NCI-H526 (cell line): ENCODE measurements at regions not wholly inside any gene's neighbourhood (a gene's known extent, or its start where the extent isn't known, plus 50 kb on each side); places are given as distances from the start of the nearest gene placed in this dataset.

Experiments used
- DNase-seq, 2 experiments: peaks; one replicate each; lab custom pipeline; 2025; lab: John Stamatoyannopoulos, UW

GRCh38 chr22:22802339-22802970 lies 85.2 kb upstream of the IGLL5 start:
- peak; percentile 24 to 46 for DNase-seq

DNA sequence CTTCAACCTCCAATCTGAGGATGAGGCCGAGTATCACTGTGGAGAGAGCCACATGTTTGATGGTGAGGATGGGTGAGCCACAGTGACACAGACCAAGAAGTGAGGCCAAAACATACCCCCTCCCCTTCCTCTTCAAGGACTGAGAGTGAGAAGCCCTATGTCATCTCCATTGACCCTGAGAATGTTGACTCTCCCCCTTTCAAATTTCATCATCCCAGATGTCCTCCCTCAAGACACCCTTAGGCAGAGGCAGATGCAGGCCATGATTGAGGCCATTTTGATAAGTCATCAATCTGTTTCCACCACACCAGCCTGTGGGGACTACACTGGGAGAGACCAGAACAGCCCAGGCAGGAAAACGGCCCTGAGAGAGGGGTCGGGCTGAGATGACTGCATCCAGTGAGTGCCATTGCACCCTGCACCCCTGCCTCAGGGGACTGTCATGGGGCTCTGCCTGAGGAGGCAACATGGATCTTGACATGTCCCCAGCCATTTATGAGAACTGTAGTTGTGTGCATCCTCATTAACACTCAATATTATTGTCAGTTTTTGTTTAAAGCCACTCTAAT lies 84.2 kb upstream of the IGLL5 start:
- no peak for DNase-seq

DNA sequence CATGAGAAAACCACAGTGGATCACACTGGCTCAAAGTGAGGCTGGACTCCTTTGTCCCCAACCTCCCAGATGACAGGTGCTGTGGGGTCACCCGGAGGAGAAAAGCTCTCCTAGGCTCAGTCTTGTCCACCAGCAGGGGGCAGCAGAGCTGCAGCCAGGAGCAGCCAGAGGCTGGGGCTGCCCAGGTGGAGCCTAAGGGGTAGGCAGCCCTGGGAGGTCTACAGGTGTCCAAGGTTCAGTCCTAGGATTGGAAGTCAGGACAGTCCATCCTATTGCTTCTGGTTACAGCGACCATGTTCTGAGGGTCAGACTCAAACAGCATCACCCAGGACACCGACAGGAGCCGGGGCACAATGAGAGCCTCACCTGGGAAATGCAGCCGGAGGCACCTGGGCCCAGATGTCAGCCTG lies 77.6 kb upstream of the IGLL5 start:
- DNase-seq = peak; percentile 36 to 76

DNA sequence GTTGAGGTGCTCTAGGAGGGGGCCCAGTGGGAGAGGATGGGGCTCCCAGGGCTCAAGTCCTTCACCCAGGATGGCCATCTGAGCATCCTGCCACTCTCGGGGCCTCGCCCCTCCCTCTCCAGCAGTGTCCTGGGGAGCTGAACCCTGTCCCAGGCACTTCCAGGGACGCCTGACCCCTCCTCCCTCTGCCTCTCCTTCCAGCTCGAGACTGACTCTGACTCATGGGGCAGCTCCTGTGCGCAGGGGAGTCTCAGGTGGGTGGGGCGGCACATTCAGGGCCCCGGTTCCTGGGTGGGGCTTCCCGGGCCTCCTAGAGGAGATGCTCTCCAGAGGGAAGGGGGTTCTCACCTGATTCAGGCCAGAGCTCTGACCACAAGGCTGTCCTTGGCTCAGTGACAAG lies 77.1 kb upstream of the IGLL5 start:
- DNase-seq = no peak

DNA sequence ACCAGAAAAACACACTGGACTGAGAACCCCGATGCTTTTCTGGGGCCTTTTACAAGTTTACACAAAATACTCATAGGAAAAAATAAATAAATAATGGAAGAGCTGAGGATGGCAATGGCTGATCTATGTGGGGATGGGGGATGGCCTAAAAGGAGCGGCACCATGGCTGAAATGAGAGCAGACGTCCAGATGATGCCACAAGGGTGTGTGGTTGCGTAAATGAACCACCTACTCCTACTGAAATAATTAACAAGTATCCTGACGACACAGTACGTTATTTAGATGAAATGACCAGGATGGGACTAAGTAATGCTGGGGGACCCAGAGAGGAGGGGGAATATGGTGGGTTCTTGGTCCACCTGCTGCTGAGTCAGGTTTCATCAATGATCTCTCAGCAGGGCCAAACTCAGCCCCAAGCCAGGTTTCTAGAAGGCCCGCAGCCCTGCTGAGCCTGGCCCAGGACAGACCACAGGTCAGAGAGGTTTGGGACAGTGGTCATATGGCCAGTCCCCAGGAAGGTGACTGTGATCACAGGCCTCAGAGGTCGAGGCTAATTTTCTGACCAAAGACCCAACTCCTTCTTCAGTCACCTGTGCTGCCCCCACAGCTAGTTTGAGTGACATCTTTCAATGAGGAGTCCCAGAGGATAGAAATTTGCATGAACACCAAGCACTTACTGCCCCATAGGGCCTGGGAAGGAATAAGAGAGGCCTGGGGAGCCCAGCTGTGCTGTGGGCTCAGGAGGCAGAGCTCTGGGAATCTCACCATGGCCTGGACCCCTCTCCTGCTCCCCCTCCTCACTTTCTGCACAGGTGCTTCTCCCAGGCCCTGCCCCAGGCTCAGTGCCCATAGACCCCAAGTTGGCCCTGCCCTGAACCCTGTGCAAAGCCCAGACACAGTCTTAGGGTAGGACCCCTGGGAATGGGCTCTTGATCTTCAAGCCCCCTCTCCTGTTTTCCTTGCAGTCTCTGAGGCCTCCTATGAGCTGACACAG lies 76.3 kb upstream of the IGLL5 start:
- DNase-seq = peak in 1 of 2 experiments; percentile 77

DNA sequence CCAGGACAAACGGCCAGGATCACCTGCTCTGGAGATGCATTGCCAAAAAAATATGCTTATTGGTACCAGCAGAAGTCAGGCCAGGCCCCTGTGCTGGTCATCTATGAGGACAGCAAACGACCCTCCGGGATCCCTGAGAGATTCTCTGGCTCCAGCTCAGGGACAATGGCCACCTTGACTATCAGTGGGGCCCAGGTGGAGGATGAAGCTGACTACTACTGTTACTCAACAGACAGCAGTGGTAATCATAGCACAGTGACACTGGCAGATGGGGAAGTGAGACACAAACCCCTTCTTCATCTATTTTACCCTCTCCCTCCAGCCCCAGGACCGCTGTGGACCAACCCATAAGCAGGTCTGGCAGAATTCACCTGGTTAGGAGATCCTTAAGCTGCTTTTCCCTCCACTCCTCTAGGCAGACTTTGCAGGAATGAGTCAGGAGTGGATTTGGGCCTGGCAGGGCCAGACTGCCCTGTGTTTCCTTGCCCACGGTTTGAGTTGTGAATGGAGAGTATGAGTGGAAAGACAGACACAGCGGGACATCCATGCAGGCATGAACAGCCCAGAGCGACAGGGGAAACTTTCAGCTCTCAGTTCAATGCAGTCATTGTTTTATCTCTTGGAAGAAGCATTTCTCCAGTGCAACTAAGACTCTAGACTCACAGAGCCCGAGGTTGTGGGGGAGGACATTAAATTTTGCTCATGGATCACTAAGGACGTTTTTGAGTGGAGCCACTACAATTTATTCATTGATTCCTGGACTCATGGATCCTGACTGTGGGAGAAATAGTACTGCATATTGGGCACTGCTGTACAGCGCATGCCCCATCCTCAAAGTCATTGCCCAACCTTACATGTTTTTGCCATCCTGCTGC lies 75.3 kb upstream of the IGLL5 start:
- no peak for DNase-seq

DNA sequence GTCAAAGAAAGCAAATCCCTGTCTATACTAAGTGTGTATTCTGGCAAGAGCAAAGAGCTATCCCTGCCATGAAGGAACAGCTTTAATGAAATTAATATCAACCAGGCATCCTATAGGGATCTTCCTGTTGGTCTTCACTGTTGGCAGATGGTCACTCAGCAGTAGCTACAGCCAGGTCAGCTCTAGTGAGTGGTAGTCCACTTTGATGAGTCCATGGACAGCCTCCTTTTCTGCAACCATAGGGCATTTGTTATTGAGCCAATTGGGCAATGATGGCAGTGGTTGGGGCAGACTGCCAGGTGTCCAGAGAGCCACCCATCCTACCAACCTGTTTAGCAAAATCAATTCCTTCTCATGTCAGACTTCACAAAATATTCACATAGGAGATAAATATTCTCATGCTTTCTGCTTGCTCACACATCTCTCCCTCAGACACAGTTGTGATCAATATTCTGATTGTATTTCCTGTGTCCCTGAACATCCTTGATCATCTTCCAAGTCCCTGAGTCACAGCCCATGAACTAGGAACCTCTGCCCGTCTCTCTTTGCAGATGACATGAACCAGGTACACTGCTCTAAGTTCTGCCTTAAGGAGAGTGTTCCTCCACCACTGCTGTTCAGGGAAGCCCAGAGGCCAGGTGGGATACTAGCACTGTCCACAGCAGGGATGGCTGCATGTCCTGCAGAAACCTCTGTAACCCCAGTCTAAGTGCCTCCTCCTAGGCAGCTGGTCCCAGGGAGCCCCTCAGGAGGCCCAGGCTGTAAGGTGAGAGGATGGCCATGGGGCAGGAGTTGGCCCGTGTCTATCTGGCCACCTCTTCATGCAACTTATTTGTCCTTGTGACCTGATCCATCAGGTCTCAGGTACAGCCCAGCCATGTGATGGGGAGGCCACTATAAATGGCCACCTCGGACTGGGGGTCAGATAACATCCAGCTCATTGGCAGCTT lies 74.2 kb upstream of the IGLL5 start:
- no peak for DNase-seq

DNA sequence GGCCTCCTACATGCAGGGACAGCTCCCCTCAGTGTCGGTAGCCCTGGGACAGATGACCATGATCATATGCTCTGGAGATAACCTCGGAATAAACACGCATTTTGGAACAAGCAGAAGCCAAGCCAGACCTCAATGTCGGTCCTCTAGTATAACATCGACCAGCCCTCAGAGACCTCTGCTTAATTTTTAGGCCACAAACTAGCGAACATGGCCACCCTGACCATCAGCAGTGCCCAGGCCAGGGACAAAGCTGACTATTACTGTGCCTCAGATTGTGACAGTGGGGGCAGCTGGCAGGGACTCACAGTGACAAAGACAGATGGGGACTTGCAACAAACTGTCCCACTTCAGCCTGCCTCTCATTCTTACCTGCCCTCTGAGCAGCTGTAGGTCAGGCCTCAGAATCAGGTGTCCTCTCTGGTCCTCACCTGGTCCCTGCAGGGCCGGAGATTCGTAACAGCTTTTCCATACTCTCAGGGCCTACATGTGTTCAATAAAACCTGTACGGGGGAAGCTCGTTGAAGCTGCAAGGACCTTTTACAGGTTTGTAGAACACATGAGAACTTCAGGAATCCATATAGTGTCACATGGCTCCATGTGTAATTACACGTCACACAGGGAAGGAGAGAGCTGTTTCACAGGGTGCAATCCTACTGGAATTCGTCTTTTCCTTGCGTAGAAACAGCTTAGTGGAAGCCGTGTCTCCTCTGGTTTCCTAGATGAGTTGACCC lies 72.8 kb upstream of the IGLL5 start:
- no peak for DNase-seq

DNA sequence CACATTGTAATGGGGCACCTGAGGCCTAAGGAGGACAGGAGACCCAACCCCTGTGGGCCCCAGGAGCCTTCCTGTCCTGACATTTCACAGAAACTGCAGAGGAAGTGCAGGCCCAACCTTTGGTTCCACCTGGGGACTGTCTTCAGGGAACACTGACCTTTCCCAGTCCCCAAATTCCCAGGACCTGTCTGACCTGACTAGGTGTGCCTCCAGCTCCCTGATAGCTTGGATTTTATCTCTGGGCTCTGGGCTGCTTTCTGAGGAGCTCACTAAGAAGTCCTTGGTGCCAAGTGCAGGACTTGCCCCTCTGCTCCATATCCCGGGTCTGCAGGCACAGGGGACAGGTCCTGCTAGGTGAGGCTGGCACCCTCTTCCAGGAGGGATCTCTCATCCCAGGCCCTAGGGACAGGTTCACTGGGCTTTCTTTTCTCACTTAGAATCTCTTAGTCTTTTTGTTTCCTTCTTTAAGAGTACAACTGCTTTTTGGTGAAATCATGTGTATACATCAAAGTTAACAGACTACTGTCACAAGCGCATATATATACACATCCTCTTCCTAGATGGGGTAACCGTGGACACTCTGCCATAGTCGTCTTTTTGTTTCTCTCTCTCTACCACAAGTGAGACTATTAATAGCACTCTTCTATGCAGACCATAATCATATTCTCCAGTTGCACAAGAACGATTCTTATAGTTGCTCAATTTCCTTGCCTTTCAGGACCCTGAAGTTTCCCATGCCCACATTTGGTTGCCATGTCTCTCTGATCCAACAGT lies 72.0 kb upstream of the IGLL5 start:
- no peak for DNase-seq

DNA sequence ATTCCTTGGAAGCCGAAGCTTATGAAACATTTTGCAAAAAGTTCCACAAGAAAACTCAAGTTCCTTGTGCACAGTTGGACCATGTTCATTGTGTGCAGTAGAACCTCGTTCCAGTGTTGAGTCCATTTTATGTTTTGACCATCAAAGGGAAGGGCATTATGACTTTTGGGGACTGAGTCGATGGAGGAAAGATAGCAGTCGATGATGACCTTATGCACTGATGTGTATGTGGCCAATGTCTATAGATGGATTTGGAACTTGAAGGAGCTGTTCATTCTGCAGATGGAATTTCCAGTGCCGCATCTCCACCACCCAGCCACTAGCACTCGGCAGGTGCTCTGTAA lies 71.5 kb upstream of the IGLL5 start:
- DNase-seq = no peak

- no peak for DNase-seq
Measured at GRCh38 chr22:22816766-22817410, 70.7 kb upstream of the IGLL5 start.

DNA sequence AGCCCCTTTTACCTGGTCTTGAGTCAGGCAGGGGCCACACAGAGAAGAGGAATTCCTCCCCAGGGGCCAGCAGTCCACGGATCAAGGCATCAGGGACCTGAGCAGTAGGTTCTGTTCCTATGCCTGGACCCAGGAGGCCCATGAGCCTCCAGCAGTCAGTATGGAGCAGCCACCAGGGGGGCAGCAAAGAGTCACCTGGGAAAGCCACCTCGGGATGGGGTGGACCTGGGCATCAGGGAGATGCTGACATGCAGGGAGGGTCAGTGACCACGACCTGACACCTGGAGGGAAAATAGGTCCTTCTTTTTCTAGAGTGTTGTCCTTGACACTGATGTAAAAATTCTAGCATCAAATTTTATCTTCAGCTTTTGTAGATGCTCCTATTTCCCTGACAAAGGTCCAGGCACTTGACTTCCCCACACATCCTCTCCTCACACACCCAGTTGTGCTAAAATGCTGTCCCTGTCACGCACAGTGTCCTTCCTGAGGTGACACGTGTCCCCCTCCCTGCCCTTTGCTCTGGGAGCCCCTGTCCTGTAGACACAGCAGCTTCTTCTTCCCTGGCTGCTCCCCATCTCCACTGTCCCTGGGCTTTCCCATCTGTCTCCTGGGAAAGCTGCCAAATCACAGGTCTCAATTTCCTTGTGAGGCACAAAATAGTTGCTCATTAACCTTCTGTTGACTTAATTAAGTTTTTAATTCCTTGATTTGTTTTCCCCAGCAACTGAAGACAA lies 70.0 kb upstream of the IGLL5 start:
- no peak for DNase-seq

- no peak for DNase-seq
Measured at GRCh38 chr22:22818202-22818538, 69.4 kb upstream of the IGLL5 start.

GRCh38 chr22:22818861-22819855 lies 68.5 kb upstream of the IGLL5 start:
- DNase-seq = peak; percentile 6 to 59

GRCh38 chr22:22820076-22820475 lies 67.5 kb upstream of the IGLL5 start:
- DNase-seq = no peak

DNA sequence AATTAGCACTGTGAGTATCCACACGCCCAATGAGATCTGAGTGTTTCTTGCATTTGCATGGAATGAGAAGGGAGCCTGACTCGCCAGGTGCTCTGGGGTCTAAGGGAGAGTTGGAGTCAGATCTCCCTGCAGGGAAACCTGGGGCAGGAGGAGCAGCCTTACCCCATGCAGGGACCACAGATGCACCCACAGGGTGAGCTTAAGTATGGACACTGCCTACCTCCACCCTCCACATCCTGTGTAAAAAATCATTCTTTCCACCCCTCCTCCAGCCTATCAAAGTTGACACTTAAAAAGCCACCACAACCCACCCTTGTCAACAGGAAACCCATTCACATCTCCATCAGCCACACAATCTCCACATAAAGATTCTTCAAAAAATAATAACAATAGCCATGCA lies 67.0 kb upstream of the IGLL5 start:
- peak in 1 of 2 experiments; percentile 38 for DNase-seq

- no peak for DNase-seq
Measured at GRCh38 chr22:22821340-22821739, 66.3 kb upstream of the IGLL5 start.
